ENCODE measurements at regions not wholly inside any gene's neighbourhood (a gene's known extent, or its start where the extent isn't known, plus 50 kb on each side); places are given as distances from the start of the nearest gene placed in this dataset.

GRCh38 chr6:94099072-94099471 lies 679.7 kb upstream of the EPHA7 start:
- TF ChIP-seq CTCF (optimal IDR thresholded peaks at IDR 0.05 in 1 of 3, IDR thresholded peaks at IDR 0.05 in 1 of 3, conservative IDR thresholded peaks at IDR 0.05 in 1 of 3; ENCODE audit: extremely low read depth in 1 of 3, insufficient read depth in 2 of 3, low read length in 3 of 3): no peak
- TF ChIP-seq EZH2 (IDR thresholded peaks at IDR 0.05; ENCODE audit: low read length): no peak
